ENCODE measurements at regions not wholly inside any gene's neighbourhood (a gene's known extent, or its start where the extent isn't known, plus 50 kb on each side); places are given as distances from the start of the nearest gene placed in this dataset.

GRCh38 chr10:42932116-42932515 is 144.8 kb upstream of the RET start:
- no peak for ATAC-seq
- DNase-seq: no peak

GRCh38 chr10:42932735-42933447 is 144.0 kb upstream of the RET start:
- DNase-seq: no peak
- peak; percentile 20 to 45 for ATAC-seq
- intact Hi-C loops (cut with DNase I): no loop called here

More at GRCh38 chr10:42932116-42932515, 144.8 kb upstream of the RET start:
- intact Hi-C loops (cut with DNase I): no loop called here

- intact Hi-C loops (cut with DNase I): no loop called here
- ATAC-seq: peak; percentile 39 to 54
- no peak for DNase-seq
These were observed 143.2 kb upstream of the RET start for GRCh38 chr10:42933448-42934340.

DNA sequence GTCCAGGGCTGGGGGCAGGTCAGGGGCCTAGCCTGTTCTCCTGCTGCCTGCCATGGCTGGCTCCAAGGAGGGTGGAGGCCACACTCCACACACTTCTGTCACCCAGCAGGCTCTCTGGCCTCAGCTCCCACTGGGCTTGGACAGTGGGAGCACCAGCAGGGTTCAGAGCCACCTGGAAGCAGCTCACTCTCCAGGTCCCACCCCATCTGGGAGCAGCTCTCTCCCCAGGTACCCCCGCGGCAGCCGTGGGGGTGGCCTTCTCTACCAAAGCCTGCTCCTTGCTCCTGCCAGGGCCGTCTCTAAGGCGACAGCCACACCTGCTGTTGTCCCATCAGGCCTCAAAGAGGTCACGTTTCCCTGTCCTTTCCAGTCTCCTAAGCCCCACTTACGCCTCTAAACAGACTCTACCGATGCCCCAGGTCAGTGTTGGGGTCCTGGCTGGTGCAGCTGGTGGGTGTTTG is 142.5 kb upstream of the RET start:
- no peak for DNase-seq
- ATAC-seq: peak in 1 of 2 donors; percentile 6
- intact Hi-C loops (cut with DNase I): no loop called here

GRCh38 chr10:42934842-42935241 is 142.0 kb upstream of the RET start:
- DNase-seq: no peak
- intact Hi-C loops (cut with DNase I): no loop called here
- no peak for ATAC-seq

DNA sequence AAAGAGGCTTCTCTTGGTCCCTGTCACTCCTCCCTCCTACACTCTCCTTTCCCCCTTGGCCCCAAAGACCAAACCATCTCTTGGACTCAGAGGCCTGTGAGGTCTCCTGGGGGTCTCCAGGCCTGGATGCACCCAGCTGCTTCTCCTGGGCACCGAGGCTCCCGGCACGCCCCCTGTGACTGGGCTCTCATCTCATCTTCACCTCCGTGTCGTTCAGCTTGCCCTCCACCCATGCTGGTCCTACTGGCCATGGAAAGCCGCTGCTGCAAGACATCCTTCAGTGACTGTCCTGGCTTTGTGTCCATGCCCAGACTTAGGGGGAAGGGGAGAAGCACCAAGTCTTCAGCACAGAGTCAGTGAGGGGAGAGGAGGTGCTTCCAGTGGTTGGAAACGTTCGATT is 141.4 kb upstream of the RET start:
- ATAC-seq: no peak
- no peak for DNase-seq
- intact Hi-C loops (cut with DNase I): no loop called here

DNA sequence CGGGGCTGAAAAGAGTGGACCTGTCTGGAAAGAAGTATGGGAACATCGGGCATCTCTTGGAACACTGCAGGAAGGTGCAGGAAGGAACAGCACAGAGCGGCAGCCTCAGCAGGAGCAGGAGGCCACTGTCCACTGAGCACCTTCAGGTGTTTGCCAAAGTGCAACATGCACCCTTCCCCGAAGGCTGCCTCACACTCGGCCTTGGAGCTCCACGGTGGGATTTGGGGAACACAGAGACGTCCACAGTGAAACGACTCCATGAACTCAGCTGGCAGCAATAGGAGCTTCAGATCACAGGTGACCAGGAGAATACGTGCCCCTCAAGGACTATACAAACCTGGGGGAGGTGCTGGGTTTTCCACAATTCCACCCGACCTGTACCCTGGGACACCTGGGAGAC is 140.3 kb upstream of the RET start:
- DNase-seq: no peak
- no peak for ATAC-seq
- intact Hi-C loops (cut with DNase I): no loop called here

DNA sequence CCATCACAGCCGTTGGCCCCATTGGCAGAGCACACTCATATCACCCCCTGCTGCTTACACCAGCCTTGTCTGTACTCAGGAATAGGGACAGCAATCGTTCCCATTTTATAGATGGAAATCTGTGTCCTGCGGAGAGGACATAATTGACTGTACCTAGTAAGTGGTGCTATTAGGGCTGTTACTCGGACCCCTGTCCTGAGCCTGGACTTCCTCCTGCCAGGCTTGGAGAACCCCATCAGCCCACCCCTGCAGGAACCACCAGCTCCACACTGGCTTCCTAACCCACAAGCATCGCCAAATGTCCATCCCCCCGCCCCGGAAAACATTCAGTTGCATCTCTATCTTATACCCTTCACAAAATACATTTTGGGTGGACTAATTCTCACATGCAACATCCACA is 139.8 kb upstream of the RET start:
- DNase-seq (no peak), ATAC-seq (no peak)
- intact Hi-C loops (cut with DNase I): no loop called here

DNA sequence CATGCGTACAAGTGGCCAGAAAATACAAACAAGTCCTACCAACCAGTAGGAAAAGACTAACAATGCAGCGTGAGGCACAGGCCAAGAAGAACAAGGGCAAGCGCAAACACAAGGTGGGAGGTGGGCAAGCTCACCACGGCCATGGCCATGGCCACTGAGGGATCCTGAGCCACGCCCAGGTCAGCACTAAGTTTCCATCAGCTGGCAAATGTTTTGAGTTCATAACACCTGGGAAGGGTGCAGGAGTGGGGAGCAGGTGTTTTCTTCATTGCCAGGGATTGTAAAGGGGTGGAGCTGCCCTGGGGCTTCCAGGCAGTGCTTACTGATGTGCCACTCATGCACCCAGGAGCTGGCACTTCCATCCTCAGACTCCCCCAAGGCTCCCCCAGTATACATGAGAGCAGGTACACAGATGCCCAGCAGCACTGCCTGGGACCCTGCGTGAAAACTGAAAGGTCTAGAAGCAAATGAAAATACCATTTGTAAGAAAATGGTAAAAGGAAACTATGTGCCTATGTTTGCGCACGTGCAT is 139.2 kb upstream of the RET start:
- DNase-seq (no peak), ATAC-seq (no peak)
- intact Hi-C loops (cut with DNase I): no loop called here

- intact Hi-C loops (cut with DNase I): no loop called here
- no peak for DNase-seq
These were observed 138.5 kb upstream of the RET start for GRCh38 chr10:42938351-42938750.

DNA sequence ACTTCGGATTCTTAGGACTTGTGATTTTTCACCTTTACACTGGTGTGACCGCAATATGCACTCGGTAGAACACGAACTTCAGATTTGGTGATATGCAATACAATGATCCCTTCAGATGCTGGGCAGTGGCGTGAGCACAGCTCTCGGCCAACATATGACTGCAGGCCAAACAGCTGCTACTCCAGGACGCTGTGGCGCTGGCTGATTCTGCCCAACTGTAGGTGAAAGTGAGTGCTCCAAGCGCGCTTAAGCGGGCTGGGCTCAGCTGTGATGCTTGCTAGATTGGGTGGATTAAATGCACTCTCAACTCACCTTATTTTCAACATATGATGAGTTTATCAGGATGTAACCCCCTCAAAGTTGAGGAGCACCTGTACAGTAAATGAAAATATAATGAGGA is 137.6 kb upstream of the RET start:
- DNase-seq (no peak), ATAC-seq (no peak)
- intact Hi-C loops (cut with DNase I): no loop called here

More at GRCh38 chr10:42938351-42938750, 138.5 kb upstream of the RET start:
- no peak for ATAC-seq

- intact Hi-C loops (cut with DNase I): no loop called here
- no peak for ATAC-seq
- DNase-seq: no peak
These were observed 137.0 kb upstream of the RET start for GRCh38 chr10:42939685-42940366.

DNA sequence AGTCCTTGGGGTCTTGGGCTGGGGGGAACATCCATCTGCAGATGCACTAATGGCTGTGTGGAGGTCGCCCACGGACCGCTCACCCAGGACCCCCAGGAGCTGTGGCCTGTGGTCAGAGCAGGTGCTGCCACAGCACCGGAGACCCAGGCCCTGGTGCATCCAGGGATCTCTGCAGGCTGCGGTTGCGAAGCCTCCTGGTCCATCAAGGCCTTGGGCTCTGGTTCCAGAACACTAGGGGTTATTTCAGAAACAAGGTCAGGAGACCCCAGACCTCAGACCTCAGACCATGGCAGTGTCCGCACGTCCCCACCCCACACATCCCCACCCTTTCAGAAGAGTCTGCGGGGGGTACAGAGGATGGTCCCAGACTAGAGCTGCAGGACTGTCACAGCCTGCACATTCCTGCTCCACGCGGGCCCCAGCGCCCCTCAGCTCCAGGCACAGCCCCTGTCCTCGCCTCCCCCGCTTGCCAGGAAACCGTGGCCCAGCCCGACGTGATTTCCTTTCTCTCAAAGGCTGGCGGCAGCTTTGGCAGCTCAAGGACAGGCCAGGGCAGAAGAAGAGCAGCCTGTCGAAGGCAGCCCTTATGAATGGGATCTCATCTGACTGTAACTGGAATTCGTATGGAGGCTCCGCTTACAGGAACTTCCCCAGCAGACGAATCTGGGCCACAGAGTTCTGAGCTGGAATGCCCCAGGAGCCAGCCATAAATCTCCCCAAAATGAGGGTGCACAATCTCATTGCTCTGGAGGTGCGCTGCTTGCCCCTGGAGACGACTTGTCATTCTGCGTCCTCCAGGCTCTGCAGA is 136.2 kb upstream of the RET start:
- ATAC-seq: no peak
- DNase-seq: no peak
- intact Hi-C loops (cut with DNase I): no loop called here

GRCh38 chr10:42941295-42941644 is 135.6 kb upstream of the RET start:
- intact Hi-C loops (cut with DNase I): no loop called here
- DNase-seq (no peak), ATAC-seq (no peak)

DNA sequence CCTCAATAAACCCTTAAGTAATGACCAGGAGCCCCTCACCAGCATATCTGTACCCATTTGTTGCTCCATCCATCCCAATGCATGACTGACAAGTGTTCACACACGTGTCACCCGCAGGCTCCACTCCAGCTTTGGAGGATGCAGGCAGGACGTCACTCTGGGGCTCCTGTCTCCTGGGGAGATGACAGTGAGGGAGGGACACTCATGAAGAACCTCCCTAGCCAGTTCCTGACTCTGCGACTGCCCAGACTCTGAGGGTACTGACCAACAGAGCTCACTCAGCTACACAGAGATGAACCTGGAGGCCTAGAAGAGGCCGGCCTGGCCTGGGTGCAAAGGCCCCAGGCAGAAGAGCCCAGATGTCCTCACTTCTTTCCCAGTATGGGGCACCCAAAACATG is 135.1 kb upstream of the RET start:
- DNase-seq (no peak), ATAC-seq (no peak)
- intact Hi-C loops (cut with DNase I): no loop called here

- no peak for DNase-seq
- no peak for ATAC-seq
- intact Hi-C loops (cut with DNase I): no loop called here
These were observed 134.5 kb upstream of the RET start for GRCh38 chr10:42942279-42942950.

- intact Hi-C loops (cut with DNase I): no loop called here
- ATAC-seq: no peak
- no peak for DNase-seq
These were observed 133.6 kb upstream of the RET start for GRCh38 chr10:42943025-42943818.

DNA sequence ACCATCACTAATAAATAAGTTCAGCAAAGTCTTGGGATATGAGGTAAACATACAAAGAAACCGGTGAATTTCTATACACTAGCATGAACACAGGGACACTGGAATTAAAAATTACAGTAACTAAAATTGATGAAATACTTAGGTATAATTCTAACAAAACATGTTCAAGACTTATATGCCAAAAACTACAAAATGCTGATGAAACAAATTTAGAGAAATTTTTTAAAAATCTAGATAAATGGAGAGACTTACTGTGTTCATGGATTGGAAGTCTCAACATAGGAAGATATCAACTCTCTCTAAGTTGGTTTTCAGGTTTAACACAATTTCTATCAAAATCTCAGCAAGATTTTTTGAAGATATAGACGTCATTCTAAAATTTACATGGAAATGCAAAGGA is 128.8 kb upstream of the RET start:
- no peak for DNase-seq
- intact Hi-C loops (cut with DNase I): no loop called here
- no peak for ATAC-seq

Data from left cardiac atrium (tissue), 4 donors.